Neural progenitor cell (in vitro differentiated cells): ENCODE measurements at regions not wholly inside any gene's neighbourhood (a gene's known extent, or its start where the extent isn't known, plus 50 kb on each side); places are given as distances from the start of the nearest gene placed in this dataset.
"Not testable (repeated sequence)": the region's sequence is repeated elsewhere in the genome, so short reads cannot be mapped to it uniquely, and the experiment has no call there.

ENCODE experiments used
- DNase-seq: peaks from one replicate; pipeline ENCODE4 v3.0.0-alpha.2; 2016; ENCODE audit warnings: low spot score
- H2AFZ ChIP-seq: fragments of 200-600 bp; sonication (generic); replicated peaks from 2 replicates; pipeline ENCODE4 v1.6.1; 2016; ENCODE audit warnings: antibody characterized with exemption
- H3F3A ChIP-seq: fragments of 200-600 bp; sonication (generic); 2 replicates; pipeline ENCODE4 v1.6.1; 2016; ENCODE audit warnings: antibody characterized with exemption, low read depth
- H3K27ac ChIP-seq: fragments of 200-600 bp; sonication (generic); 2 replicates; pipeline ENCODE4 v1.5.1; 2016; ENCODE audit warnings: mild to moderate bottlenecking
- H3K27me3 ChIP-seq: fragments of 200-600 bp; sonication (generic); 2 replicates; pipeline ENCODE4 v1.6.1; 2016; ENCODE audit warnings: mild to moderate bottlenecking, moderate library complexity
- H3K36me3 ChIP-seq: fragments of 200-600 bp; sonication (generic); 2 replicates; pipeline ENCODE4 v1.5.1; 2016
- H3K4me1 ChIP-seq: fragments of 200-600 bp; sonication (generic); 2 replicates; pipeline ENCODE4 v1.6.1; 2016; ENCODE audit warnings: mixed run types
- H3K4me2 ChIP-seq: fragments of 200-600 bp; sonication (generic); 2 replicates; pipeline ENCODE4 v1.6.1; 2016
- H3K4me3 ChIP-seq: fragments of 200-600 bp; sonication (generic); 2 replicates; pipeline ENCODE4 v1.5.1; 2016
- H3K79me2 ChIP-seq: fragments of 200-600 bp; sonication (generic); 2 replicates; pipeline ENCODE4 v1.6.1; 2016; ENCODE audit warnings: low read depth
- H3K9ac ChIP-seq: fragments of 200-600 bp; sonication (generic); 2 replicates; pipeline ENCODE4 v1.6.1; 2016
- H3K9me3 ChIP-seq: fragments of 200-600 bp; sonication (generic); 2 replicates; pipeline ENCODE4 v1.5.1; 2016; ENCODE audit warnings: low read depth
- H4K20me1 ChIP-seq: fragments of 200-600 bp; sonication (generic); 2 replicates; pipeline ENCODE4 v1.6.1; 2016; ENCODE audit warnings: low read depth
- H3K27ac Mint-ChIP-seq: 3 replicates; pipeline ENCODE4 v1.8.0; 2021; ENCODE audit warnings: mixed read lengths
- H3K27me3 Mint-ChIP-seq: 2 replicates; pipeline ENCODE4 v1.8.0; 2022; ENCODE audit warnings: low read depth, mild to moderate bottlenecking, inconsistent platforms, moderate library complexity, mixed read lengths; ENCODE audit not compliant: insufficient read depth
- H3K36me3 Mint-ChIP-seq: 3 replicates; pipeline ENCODE4 v1.8.0; 2021; ENCODE audit warnings: mixed read lengths
- H3K4me1 Mint-ChIP-seq: 3 replicates; pipeline ENCODE4 v1.8.0; 2021; ENCODE audit warnings: mixed read lengths
- H3K4me3 Mint-ChIP-seq: 3 replicates; pipeline ENCODE4 v1.8.0; 2021; ENCODE audit warnings: mild to moderate bottlenecking, moderate library complexity, mixed read lengths
- H3K9me3 Mint-ChIP-seq: 3 replicates; pipeline ENCODE4 v1.8.0; 2020; ENCODE audit warnings: mixed read lengths
- EZH2 ChIP-seq: fragments of 200-600 bp; sonication (generic); IDR thresholded peaks from 2 replicates; pipeline ENCODE4 v1.6.1; 2017; ENCODE audit warnings: antibody characterized with exemption, mild to moderate bottlenecking, moderate library complexity
- EZH2phosphoT487 ChIP-seq: fragments of 200-600 bp; sonication (generic); IDR thresholded peaks from 2 replicates; pipeline ENCODE4 v1.6.1; 2017; ENCODE audit warnings: antibody characterized with exemption
- TF ChIP-seq, protein P1 (sequence below): fragments of 200-600 bp; sonication (generic); IDR thresholded peaks from 2 replicates; pipeline ENCODE4 v1.5.1; 2017; ENCODE audit warnings: antibody characterized with exemption, mild to moderate bottlenecking

DNA sequence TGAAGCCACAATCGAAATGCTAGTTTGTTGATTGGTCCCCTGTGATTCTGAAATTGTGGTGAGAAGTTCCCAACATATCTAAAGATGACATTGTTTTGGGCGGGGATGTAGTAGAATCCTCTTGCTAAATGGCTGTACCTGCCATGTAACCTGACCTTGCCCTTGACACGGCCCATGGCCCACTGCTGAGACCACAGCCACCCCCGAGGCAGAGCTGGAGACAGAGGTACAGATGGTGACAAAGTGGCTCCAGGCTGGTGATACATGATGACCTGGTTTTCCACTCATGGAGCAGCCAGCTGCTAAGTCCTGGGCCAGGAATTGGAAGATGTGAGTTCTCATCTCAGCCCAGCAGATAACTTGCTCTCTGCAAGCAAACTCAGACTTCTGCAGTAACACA, 226.5 kb downstream of the FOXD2 start:
- peaks cover 1% of the 10 kb centered on the region for H3K4me1 Mint-ChIP-seq

DNA sequence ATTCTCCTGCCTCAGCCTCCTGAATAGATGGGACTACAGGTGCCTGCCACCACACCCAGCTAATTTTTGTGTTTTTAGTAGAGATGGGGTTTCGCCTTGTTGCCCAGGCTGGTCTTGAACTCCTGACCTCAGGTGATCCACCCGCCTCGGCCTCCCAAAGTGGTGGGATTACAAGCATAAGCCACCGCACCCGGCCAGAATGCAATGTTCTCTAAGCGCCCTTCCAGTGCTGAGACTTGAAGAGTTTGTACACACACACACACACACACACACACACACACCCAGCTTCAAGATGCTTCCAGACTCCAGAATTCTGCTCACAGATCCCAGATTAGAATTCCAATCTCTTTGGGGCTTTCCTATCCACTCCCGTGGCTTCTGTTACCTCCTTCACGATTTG, 227.1 kb downstream of the FOXD2 start:
- H2AFZ ChIP-seq, H3K4me1 ChIP-seq: not testable (repeated sequence)

More for the DNA sequence above, 226.5 kb downstream of the FOXD2 start:
- no peaks in the 10 kb centered on the region for H3K9me3 Mint-ChIP-seq
- H3F3A ChIP-seq, result no peaks in the 10 kb centered on the region
- no peaks in the 10 kb centered on the region for H3K9me3 ChIP-seq
- no peak overlapping the region for H3K9ac ChIP-seq
- TF ChIP-seq EZH2phosphoT487 (no peak), EZH2 (no peak)
- TF ChIP-seq, protein P1, sequence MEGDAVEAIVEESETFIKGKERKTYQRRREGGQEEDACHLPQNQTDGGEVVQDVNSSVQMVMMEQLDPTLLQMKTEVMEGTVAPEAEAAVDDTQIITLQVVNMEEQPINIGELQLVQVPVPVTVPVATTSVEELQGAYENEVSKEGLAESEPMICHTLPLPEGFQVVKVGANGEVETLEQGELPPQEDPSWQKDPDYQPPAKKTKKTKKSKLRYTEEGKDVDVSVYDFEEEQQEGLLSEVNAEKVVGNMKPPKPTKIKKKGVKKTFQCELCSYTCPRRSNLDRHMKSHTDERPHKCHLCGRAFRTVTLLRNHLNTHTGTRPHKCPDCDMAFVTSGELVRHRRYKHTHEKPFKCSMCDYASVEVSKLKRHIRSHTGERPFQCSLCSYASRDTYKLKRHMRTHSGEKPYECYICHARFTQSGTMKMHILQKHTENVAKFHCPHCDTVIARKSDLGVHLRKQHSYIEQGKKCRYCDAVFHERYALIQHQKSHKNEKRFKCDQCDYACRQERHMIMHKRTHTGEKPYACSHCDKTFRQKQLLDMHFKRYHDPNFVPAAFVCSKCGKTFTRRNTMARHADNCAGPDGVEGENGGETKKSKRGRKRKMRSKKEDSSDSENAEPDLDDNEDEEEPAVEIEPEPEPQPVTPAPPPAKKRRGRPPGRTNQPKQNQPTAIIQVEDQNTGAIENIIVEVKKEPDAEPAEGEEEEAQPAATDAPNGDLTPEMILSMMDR, result no peak
- peaks cover 5% of the 10 kb centered on the region for H3K4me1 ChIP-seq
- H4K20me1 ChIP-seq, result no peaks in the 10 kb centered on the region
- no peak overlapping the region for H2AFZ ChIP-seq
- H3K27me3 Mint-ChIP-seq, result peaks cover 3% of the 10 kb centered on the region
- H3K4me3 ChIP-seq, result no peak overlapping the region
- peaks cover 3% of the 10 kb centered on the region for H3K27me3 ChIP-seq
- no peak for DNase-seq
- H3K27ac ChIP-seq, result no peak overlapping the region
- no peak overlapping the region for H3K4me2 ChIP-seq
- no peak overlapping the region for H3K27ac Mint-ChIP-seq
- no peaks in the 10 kb centered on the region for H3K79me2 ChIP-seq
- H3K4me3 Mint-ChIP-seq, result no peak overlapping the region
- no peaks in the 10 kb centered on the region for H3K36me3 Mint-ChIP-seq
- no peaks in the 10 kb centered on the region for H3K36me3 ChIP-seq

DNA sequence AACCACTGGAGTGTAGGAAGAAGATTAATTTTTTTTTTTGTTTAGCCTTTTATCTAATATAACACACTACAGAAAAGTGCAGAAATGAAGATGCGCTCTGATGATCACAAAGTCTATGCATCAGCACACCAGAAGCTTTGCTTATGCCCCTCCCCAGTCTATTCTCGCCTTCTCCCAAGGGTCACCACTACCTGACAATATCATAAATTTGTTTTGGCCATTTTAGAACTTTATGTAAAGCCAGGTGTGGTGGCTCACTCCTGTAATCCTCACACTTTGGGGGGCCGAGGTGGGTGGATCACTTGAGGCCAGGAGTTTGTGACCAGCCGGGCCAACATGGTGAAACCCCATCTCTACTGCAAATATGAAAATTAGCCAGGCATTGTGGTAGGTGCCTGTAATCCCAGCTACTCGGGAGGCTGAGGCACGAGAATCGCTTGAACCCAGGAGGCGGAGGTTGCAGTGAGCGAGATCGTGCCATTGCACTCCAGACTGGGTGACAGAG, 231.3 kb downstream of the FOXD2 start:
- Histone ChIP-seq H2AFZ (no peak overlapping the region), H3F3A (no peaks in the 10 kb centered on the region), H4K20me1 (no peaks in the 10 kb centered on the region), H3K4me1 (no peaks in the 10 kb centered on the region), H3K36me3 (peaks cover 8% of the 10 kb centered on the region), H3K9ac (no peak overlapping the region), H3K27ac (no peak overlapping the region), H3K4me2 (no peak overlapping the region), H3K4me3 (no peak overlapping the region), H3K27me3 (no peaks in the 10 kb centered on the region), H3K79me2 (no peaks in the 10 kb centered on the region), H3K9me3 (peaks cover 13% of the 10 kb centered on the region)
- TF ChIP-seq EZH2 (no peak), EZH2phosphoT487 (no peak)
- TF ChIP-seq, protein P1, result no peak
- no peaks in the 10 kb centered on the region for H3K36me3 Mint-ChIP-seq
- no peak overlapping the region for H3K4me3 Mint-ChIP-seq
- H3K27me3 Mint-ChIP-seq, result peaks cover 5% of the 10 kb centered on the region
- H3K4me1 Mint-ChIP-seq, result no peaks in the 10 kb centered on the region
- H3K9me3 Mint-ChIP-seq, result peaks cover 11% of the 10 kb centered on the region
- DNase-seq, result no peak
- no peak overlapping the region for H3K27ac Mint-ChIP-seq

More for the DNA sequence above, 227.1 kb downstream of the FOXD2 start:
- not testable (repeated sequence) for H3K27ac ChIP-seq, H3K4me3 ChIP-seq, H3F3A ChIP-seq, H3K9me3 ChIP-seq, H3K4me2 ChIP-seq, H3K9ac ChIP-seq, H3K36me3 ChIP-seq, H4K20me1 ChIP-seq, H3K36me3 Mint-ChIP-seq, H3K9me3 Mint-ChIP-seq, H3K4me1 Mint-ChIP-seq, H3K27me3 ChIP-seq, DNase-seq, H3K4me3 Mint-ChIP-seq, H3K27me3 Mint-ChIP-seq, H3K79me2 ChIP-seq, H3K27ac Mint-ChIP-seq

DNA sequence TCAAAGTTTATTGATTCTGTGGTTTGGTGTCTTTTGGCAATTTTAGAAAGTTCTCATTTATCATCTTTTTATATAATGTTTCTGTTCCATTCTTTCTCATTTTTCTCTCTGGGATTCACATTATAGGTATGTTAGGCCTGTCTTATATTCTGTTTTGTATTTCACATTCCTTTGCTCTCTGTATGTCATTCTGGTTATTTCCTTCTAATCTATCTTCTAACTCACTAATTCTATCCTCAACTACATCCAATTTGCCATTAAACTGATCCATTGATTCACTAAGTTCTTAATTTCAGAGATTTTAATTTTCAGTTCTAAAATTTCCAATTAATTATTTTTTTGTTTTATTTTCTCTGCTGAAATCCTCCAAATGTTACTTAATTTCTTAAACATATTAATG, 234.8 kb downstream of the FOXD2 start:
- Histone ChIP-seq H3K27me3 (no peaks in the 10 kb centered on the region), H3K9me3 (peaks cover 13% of the 10 kb centered on the region), H3K79me2 (no peaks in the 10 kb centered on the region), H3K4me1 (no peaks in the 10 kb centered on the region), H3K36me3 (peaks cover 8% of the 10 kb centered on the region), H3K27ac (no peak overlapping the region), H3K9ac (no peak overlapping the region), H2AFZ (no peak overlapping the region), H4K20me1 (no peaks in the 10 kb centered on the region), H3K4me3 (no peak overlapping the region), H3K4me2 (no peak overlapping the region), H3F3A (no peaks in the 10 kb centered on the region)
- TF ChIP-seq, protein P1, result no peak
- no peak for TF ChIP-seq EZH2phosphoT487
- TF ChIP-seq EZH2, result no peak
- DNase-seq, result no peak
- Mint-ChIP-seq H3K27ac (no peak overlapping the region), H3K36me3 (no peaks in the 10 kb centered on the region), H3K4me3 (no peak overlapping the region), H3K9me3 (peaks cover 11% of the 10 kb centered on the region), H3K4me1 (peaks cover 3% of the 10 kb centered on the region), H3K27me3 (peaks cover 4% of the 10 kb centered on the region)
